Occipital lobe (tissue), 1 donor: ENCODE measurements at regions not wholly inside any gene's neighbourhood (a gene's known extent, or its start where the extent isn't known, plus 50 kb on each side); places are given as distances from the start of the nearest gene placed in this dataset.
"Not testable (repeated sequence)": the region's sequence is repeated elsewhere in the genome, so short reads cannot be mapped to it uniquely, and the experiment has no call there.

Experiments used
- DNase-seq: peaks from one replicate; lab custom pipeline; 2025; lab: John Stamatoyannopoulos, UW

- DNase-seq: no peak
These were observed 376.6 kb downstream of the RPS24 start for GRCh38 chr10:78410046-78410965.

GRCh38 chr10:78411716-78412115 is 378.1 kb downstream of the RPS24 start:
- no peak for DNase-seq

- no peak for DNase-seq
These were observed 378.9 kb downstream of the RPS24 start for GRCh38 chr10:78412605-78413004.

- no peak for DNase-seq
These were observed 379.7 kb downstream of the RPS24 start for GRCh38 chr10:78413076-78414055.

- DNase-seq: no peak
These were observed 380.7 kb downstream of the RPS24 start for GRCh38 chr10:78414380-78414779.

- no peak for DNase-seq
These were observed 381.4 kb downstream of the RPS24 start for GRCh38 chr10:78415111-78415510.

GRCh38 chr10:78416031-78417011 is 382.7 kb downstream of the RPS24 start:
- DNase-seq: no peak

GRCh38 chr10:78417425-78418370 is 384.0 kb downstream of the RPS24 start:
- no peak for DNase-seq

GRCh38 chr10:78419481-78420265 is 386.0 kb downstream of the RPS24 start:
- no peak for DNase-seq

GRCh38 chr10:78420946-78421735 is 387.5 kb downstream of the RPS24 start:
- no peak for DNase-seq

GRCh38 chr10:78424050-78424449 is 390.4 kb downstream of the RPS24 start:
- not testable (repeated sequence) for DNase-seq

GRCh38 chr10:78424723-78425122 is 391.1 kb downstream of the RPS24 start:
- DNase-seq: no peak

- no peak for DNase-seq
These were observed 392.5 kb downstream of the RPS24 start for GRCh38 chr10:78426181-78426580.

- no peak for DNase-seq
These were observed 393.9 kb downstream of the RPS24 start for GRCh38 chr10:78427497-78428031.

- no peak for DNase-seq
These were observed 394.9 kb downstream of the RPS24 start for GRCh38 chr10:78428579-78428978.

GRCh38 chr10:78429984-78430383 is 396.3 kb downstream of the RPS24 start:
- no peak for DNase-seq

GRCh38 chr10:78432583-78432982 is 398.9 kb downstream of the RPS24 start:
- DNase-seq: no peak

GRCh38 chr10:78433076-78433595 is 399.5 kb downstream of the RPS24 start:
- DNase-seq: no peak
